NCI-H128 (cell line): ENCODE measurements at regions not wholly inside any gene's neighbourhood (a gene's known extent, or its start where the extent isn't known, plus 50 kb on each side); places are given as distances from the start of the nearest gene placed in this dataset.
"Not testable (repeated sequence)": the region's sequence is repeated elsewhere in the genome, so short reads cannot be mapped to it uniquely, and the experiment has no call there.

Source experiments
- DNase-seq: peaks from one replicate; lab custom pipeline; 2025; ENCODE audit not compliant: unreplicated experiment; lab: John Stamatoyannopoulos, UW

- DNase-seq = no peak
These were observed 97.7 kb downstream of the TLR5 start for GRCh38 chr1:223045164-223045957.

DNA sequence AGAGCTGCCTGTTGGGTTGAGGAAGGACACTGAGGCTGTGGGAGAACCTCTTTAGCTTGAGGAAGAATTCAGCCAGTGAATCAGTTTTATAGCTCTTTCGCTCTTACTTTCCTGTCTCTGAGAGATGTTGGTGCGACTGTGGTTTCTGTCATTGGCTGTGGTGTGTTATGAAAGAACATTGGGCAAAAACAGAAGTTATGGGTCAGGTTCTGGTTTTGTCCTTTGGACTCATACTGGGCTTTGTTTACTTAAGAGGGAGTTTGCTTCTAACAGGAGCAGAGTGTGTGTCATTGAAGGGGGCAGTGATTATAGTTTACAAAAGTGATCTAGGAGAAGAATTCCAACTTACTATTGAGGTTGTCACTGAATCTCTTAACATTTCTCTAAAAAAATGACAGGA, 97.0 kb downstream of the TLR5 start:
- DNase-seq = no peak

DNA sequence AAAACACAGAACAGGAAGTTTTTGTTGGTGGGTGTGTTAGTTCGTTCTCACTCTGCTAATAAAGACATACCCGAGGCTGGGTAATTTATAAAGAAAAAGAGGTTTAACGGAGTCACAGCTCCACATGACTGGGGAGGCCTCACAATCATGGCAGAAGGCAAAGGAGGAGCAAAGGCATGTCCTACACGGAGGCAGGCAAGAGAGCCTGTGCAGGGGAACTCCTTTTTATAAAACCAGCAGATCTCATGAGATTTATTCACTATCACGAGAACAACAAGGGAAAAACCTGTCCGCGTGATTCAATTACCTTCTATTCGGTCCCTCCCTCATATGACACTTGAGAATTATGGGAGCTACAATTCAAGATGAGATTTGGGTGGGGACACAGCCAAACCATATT, 96.6 kb downstream of the TLR5 start:
- DNase-seq = not testable (repeated sequence)

DNA sequence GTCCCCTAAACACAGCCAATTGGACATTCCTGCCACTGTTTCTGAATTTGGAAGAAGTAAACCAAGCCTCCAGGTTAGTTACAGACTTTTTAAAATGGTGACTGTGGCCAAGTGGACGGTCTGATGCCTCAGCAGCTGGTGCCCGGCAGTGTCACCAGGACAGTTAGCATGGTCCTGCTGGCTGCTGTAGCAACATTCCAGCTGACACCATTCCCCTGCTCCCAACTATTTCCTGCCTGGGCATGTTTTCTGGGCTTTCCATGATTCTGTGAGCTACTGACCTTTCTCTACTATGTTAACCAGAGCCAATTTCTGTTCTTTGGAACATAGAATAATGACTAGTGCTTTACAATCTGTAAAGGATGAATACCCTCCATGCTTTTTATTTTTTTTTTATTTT, 95.0 kb downstream of the TLR5 start:
- no peak for DNase-seq

DNA sequence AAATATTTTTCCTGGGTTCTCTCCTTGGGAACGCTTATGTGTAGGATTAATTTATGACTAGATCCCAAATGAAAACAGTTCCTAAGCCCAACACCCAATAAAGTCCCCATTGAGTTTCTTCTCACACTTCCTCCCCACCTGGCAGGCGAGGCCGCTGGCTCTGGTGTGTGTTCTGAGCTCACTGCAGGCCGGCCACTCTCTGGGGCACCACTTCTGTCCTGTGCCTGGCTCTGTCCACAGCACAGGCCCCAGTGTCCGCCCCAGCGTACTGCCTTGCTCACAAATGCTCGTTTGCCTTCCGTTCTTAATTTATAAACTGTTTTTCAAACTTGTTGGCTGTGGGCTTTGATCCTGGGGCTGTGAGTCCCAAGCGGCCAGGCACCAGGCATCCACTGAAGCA, 90.6 kb downstream of the TLR5 start:
- DNase-seq = no peak

DNA sequence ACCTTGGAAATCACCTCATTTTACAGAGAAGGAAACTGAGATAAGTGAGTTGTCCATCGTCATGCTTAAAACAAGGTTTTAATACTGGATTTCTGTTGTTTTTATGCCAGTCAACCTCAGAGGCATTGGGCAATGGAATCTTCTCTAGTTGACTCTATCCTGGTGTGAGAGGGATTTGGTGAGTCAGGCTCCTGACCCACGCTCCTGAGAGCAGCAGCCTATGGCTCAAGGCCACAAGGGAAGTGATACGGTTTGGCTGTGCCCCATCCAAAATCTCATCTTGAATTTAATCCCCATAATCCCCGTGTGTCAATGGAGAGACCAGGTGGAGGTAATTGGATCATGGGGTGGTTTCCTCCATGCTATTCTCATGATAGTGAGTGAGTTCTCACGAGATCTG, 90.1 kb downstream of the TLR5 start:
- no peak for DNase-seq

GRCh38 chr1:223056802-223057201, 86.2 kb downstream of the TLR5 start:
- DNase-seq = no peak

DNA sequence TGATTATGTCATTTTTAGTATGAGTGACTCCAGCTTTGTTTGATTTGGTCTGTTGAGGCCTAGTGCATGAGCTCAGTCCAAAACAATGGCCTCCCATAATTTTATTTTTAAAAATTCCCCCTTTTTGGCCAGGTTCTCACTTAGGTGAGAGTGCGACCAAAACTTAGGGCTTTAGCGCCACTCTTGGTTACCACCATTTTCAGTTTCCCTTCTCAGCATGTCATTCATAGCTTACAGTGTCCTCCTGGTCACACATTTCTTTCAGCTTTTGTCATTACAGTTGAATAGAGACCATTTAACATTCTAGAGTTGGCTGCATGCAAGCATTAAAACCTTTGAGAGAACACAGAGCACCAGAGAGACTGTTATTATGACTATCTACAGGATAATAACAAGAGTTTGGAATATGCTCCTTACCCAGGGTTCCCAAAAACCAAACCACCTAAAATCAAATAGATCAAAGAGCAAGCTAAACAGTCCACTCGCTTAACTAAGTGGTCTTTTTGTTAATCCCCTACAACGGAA, 85.4 kb downstream of the TLR5 start:
- DNase-seq = no peak
